GM18505 (cell line): ENCODE measurements at regions not wholly inside any gene's neighbourhood (a gene's known extent, or its start where the extent isn't known, plus 50 kb on each side); places are given as distances from the start of the nearest gene placed in this dataset.

ENCODE experiments used
- ATAC-seq: cut with Tn5 transposase; IDR thresholded peaks from one replicate; pipeline ENCODE4 v1.9.1; 2021; ENCODE audit not compliant: unreplicated experiment
- POLR2A ChIP-seq: IDR thresholded peaks from 4 replicates; pipeline ENCODE4 v1.6.1; 2011; ENCODE audit warnings: borderline replicate concordance; ENCODE audit not compliant: insufficient read depth, insufficient read length; ENCODE audit errors: extremely low read depth

DNA sequence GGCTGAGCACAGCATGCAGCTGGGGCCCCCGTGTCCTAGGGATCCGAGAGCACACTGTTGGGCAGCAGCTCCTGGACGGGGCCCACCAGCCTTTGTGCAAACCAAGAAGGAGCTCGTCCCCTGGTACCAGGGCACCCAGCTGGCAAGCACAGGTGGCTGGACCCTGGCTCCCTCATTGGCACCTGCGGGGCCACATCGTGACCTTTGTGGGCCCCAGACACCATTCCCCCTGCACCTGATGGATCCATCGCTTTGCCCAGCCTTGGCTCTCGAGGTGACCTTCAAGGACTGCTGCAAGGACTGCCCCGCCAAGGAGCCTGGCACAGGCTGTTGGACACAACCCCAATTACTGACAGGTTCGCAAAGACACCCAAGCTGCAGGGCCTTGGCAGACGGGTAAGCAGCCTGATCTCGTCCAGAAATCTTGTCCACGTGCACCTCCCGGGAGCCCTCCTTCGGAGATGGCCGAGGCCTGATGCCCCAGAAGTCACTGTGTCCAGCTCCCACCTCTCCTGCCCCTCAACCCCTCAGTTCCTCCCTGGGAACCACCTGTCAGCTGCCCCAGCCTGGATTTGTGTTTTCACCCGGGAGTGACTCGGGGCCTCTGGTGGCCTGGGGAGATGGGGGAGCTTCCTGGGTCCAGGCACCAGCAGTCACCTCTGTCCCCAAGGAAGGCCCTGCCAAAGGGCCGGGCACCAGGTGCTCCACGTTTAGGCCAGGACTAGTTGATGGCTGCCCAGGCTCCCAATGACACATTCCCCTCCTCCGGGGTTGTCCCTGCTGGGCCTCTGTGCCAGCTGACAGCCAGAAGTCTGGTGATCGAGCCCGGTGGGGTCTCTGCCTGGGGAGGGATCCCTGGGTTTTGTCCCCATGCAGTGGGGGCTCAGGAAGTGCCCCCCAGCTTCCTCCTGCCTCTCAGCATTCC lies 137.1 kb upstream of the PPP1R26 start:
- TF ChIP-seq POLR2A, result no peak
- ATAC-seq, result no peak

DNA sequence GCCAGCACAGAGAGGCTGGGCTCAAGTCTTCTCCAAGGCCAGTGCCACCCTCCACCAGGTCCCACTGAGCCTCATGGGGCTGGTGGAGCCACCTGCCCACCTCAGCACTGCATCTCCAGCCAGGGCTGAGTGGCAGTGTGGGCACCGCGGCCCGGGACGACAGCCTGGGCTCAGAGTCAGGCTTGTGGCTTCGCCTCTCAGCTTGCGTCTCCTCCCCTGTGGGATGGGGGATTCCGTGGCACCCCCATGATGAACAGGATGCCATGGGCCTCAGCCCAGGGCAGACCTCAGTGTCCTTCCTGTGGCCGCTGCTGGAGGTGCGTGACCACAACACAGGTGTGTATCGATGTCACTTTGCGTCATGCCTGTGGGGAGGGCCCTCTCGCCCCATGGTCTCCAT lies 136.4 kb upstream of the PPP1R26 start:
- no peak for ATAC-seq
- TF ChIP-seq POLR2A, result no peak

DNA sequence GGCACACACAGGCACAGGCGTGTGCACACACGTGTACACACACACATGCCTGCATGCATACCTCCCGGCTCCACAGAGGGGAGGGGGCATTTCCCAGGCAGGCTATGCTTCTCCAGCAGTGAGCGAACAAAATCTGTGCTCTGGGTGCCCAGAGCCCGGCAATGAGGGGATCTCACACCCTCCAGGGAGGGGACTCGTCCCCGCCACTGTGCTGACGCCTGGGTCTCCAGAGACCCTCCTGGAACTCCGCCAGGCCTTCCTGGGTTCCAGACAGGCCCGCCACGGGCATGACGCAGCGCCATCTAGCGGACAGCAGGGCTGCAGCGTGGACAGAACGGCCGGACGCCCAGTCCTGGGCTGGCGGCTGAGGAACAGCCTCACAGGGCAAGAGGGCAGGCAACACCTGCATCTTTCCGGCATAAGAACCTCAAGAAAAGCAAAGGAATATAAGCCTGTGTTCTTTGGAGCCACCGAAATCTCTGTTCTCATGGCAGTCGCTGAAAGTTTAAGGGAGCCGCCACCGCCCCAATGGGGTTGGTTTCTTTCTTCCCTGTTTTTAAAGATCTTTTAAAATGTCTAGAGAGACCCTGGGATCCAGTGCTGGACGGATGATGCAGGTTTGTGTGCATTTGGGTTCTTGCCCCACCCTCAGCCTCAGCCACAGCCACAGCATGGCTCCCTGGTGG lies 135.6 kb upstream of the PPP1R26 start:
- no peak for ATAC-seq
- no peak for TF ChIP-seq POLR2A

DNA sequence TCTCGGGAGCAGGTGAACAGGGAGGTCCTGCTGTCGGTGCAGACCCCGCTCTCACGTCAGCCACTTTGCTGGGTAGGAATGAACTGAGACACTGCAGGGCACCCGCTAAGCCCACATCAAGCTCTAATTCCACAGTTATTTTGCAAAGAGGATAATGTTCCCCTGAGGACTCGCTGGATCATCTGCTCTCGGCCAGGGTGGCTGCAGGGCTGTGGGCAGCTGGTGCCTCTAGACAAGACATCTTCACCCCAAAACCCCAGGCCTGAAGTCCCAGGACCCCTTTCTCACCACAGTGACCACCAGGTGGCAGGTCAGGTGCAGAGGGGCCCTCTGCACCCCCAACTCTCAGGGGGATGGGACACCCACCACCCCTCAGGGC lies 135.1 kb upstream of the PPP1R26 start:
- TF ChIP-seq POLR2A, result no peak

DNA sequence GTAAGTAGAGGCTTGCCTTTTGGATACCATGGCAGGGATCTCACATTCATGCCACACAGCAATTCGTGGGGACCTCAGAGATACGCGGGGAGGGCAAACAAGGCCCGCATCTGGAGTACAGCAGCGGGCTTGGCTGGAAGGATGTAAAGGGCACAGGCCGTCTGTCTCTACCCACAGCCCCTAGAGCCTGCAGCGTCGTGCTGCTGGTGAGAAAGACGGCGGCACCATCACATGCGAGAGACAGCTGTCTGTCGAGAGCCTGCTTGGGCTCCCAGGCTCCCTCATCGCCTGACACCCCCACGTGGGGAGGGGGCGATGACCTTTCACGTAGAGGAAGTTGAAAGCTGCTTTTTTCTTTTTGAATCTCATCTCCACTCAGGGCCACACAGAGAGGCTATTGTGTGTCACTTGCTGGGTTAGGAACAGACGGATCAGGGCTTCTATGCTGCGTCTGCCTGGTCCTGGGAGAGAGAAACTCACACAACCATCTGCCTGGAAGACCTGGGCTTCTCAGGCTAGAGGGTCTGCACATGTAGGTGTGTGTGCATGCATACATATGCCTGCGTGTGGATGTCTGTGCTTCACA lies 134.6 kb upstream of the PPP1R26 start:
- ATAC-seq, result no peak
- no peak for TF ChIP-seq POLR2A

More for the DNA sequence above, 135.1 kb upstream of the PPP1R26 start:
- no peak for ATAC-seq

DNA sequence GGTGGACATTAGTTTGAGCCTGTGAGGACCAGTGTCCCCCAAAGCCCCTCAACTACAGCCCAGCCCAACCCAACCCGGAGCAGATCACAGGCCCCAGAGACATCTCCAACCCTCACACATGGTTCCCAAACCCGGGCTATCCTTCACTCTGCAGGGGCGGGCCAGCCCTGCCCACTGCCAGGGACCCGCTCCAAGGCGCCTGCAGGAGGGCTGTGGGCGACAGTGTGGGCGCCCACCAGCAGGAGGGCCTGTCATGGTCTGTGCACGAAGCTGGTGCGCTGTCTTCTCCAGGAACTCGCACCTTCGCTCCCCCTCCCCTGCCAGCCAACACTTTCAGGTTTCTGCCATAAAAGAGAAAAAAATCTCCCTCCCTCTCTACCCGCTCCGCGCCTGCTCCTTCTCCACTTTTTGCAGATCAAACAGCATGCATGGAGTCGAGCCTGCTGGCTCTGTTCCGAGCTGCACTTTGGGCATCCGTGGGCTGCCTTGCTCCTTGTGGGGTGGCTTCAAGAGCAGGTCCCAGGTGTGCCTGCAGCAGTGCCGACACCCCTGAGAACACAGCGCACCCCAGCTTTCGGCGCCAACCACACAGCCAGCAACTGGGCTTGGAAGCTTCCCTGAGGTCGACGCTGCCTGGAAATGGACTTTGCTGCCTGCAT lies 133.7 kb upstream of the PPP1R26 start:
- ATAC-seq, result no peak
- TF ChIP-seq POLR2A, result no peak

DNA sequence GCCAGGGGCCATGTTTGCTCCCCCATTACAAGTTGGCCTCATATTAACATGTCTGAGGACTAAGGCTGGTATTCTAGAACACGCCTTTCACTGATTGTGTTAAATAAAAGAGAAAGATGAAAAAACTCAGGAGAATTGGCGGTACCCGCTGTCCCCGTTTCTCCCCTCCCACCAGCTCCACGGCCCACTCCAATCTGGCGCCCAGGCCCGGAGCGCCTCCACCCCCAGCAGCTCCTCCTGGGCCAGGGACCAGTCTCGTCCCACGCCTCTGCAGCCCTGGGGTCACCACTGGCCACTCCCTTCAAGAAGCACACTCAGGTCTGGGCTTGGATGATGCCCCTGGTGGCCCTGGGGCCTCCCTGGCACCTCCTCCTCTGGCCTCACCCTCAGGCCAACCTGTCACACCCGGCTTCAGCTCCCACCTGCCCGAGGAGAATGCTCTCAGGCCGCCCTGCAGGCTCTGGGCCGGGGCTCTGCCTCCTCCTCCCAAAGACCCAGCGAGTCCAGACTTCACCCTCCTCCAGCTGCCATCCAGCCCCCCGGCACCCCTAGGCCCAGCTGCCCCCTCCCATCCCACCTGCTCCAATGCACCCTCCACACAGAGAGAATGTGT lies 133.0 kb upstream of the PPP1R26 start:
- no peak for TF ChIP-seq POLR2A
- no peak for ATAC-seq

DNA sequence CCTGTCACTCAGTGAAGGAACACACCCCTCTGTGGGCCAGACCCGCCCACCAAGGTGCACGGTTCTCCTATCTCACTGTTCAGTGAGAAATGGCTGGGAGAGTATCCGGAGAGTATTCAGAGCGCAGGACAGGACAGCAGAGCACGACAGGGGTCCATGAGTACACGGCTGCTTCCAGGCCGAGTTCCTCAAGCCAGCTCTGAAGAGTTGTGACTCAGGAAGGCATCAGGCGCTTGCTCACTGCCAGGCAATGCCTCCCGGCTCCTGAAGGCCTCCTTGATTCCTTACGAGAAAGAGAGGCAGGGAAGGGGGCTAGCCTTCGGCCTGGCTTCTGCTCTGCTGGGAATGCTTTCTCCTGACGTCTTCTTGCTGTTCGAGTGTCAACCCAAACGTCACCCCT lies 132.1 kb upstream of the PPP1R26 start:
- no peak for ATAC-seq
- no peak for TF ChIP-seq POLR2A

DNA sequence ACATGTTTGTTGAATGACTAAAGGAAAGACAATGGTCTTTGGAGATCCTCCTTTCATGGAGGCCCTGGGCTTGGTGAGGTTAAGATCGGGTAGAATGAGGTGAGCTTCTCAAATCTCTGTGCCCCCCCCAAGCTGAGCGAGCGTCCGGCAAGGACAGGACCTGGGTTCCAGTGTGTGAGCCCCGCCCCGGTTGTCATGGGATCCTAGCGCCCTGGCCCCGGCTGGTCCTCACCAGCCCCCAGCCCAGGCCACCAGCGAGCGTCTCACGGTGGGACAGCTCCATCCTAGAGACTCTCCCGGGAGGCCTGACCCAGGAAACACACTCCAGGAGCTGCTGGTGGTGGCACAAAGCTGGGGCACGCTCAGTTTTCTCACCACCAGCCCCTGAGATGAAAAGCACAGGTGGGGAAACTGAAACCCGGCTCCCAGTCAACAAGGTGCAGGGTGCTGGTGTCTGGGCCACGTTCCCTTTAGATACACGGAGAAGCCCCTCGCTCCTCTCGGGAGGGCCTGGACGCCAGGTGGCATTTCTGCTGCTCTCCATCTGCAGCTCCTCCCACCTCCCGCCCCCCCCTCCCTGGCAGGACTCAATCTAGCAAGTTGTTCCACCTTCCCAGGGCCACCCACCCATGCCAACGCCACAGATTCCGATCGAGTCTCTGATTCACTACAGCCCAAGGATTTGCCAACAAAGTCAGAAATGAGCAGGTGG lies 131.3 kb upstream of the PPP1R26 start:
- no peak for TF ChIP-seq POLR2A
- no peak for ATAC-seq

DNA sequence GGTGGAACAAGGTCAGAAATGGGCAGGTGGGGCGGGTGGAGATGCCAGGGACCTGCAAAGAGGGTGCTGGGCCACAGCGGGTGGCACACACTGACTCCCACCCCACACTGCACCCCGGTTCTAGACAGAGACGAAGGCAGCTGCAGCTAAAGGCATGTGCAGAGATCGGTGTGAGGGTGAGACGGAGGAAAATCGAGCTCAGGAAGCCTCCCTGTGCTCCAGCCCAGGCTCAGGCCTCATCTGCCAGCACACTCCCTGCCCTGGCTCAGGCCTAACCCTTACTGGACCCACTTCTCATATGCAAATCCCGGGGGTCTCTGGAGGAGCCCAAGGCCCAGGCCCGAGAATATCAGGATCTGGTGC lies 130.8 kb upstream of the PPP1R26 start:
- no peak for ATAC-seq
- no peak for TF ChIP-seq POLR2A

DNA sequence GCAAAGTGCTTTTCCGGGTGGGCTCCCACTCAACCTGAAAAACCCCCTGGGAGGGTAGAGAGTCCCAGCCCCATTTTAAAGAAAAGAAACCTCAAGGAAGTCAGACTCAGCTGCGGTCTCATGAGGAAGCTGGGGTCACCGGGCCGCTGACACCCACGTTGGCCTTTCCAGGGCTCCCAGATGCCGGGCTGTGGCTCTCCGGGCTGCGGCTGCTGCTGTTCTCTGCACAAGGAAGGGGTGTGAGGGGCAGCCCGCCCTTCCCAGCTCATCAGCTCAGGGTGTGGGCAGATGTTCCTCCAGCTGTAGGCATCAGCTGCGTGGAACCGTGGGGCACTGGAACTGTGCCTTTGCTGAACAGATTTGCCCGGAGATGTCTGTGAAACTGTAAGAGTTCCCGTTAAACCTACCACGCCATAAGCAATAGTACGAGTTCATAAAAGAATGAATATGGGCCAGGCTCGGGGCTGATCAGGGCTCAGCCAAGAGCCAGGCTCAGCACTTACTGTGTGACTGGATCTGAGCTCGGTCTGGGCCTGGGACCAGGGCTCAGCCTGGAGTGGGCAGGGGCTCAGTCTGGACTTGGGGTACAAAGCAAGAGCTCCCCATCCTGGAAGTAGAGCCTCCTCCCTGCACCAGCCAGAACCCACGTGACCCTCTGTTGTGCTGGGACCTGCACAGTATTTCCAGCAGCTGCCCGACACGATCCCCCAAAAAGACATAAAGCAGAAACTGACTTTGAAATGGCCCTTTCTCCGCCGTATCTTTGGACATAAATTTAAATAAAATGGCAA lies 130.2 kb upstream of the PPP1R26 start:
- no peak for ATAC-seq
- TF ChIP-seq POLR2A, result no peak

DNA sequence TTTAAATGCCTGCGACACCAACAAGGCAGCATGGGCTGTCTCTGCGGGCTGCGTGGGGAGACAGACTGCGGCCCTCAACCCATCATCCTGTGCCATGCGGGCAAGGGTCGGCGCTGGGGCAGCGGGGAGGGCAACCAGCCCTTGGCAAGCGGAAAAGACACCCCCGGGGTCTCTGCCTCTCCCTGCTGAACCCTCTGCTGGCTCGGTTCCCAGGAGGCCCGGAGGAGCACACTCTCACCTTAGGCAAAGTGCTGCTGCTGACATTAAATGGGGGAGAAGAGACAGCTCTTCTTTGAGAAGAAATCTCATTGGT lies 129.6 kb upstream of the PPP1R26 start:
- TF ChIP-seq POLR2A, result no peak
- ATAC-seq, result no peak
